HG03103 (cell line): ENCODE measurements at regions not wholly inside any gene's neighbourhood (a gene's known extent, or its start where the extent isn't known, plus 50 kb on each side); places are given as distances from the start of the nearest gene placed in this dataset.
"Not testable (repeated sequence)": the region's sequence is repeated elsewhere in the genome, so short reads cannot be mapped to it uniquely, and the experiment has no call there.

Experiments used
- ATAC-seq: cut with Tn5 transposase; IDR thresholded peaks from one replicate; pipeline ENCODE4 v1.9.1; 2021; ENCODE audit warnings: low read depth; ENCODE audit not compliant: unreplicated experiment

- no peak for ATAC-seq
Measured at GRCh38 chr6:155765275-155766194, 309.9 kb upstream of the NOX3 start.

GRCh38 chr6:155762649-155763048, 307.0 kb upstream of the NOX3 start:
- ATAC-seq, result no peak

GRCh38 chr6:155755452-155755851, 299.8 kb upstream of the NOX3 start:
- ATAC-seq, result no peak

GRCh38 chr6:155748778-155749177, 293.1 kb upstream of the NOX3 start:
- ATAC-seq, result not testable (repeated sequence)

GRCh38 chr6:155747491-155747890, 291.9 kb upstream of the NOX3 start:
- ATAC-seq, result no peak

- ATAC-seq, result no peak
Measured at GRCh38 chr6:155740781-155741399, 285.3 kb upstream of the NOX3 start.

- ATAC-seq, result no peak
Measured at GRCh38 chr6:155738602-155739105, 283.0 kb upstream of the NOX3 start.

- ATAC-seq, result no peak
Measured at GRCh38 chr6:155717374-155717773, 261.7 kb upstream of the NOX3 start.

- no peak for ATAC-seq
Measured at GRCh38 chr6:155710704-155711103, 255.1 kb upstream of the NOX3 start.

GRCh38 chr6:155709262-155709661, 253.6 kb upstream of the NOX3 start:
- no peak for ATAC-seq

GRCh38 chr6:155708100-155708499, 252.5 kb upstream of the NOX3 start:
- no peak for ATAC-seq

GRCh38 chr6:155706806-155707205, 251.2 kb upstream of the NOX3 start:
- no peak for ATAC-seq

GRCh38 chr6:155706341-155706740, 250.7 kb upstream of the NOX3 start:
- ATAC-seq, result no peak

GRCh38 chr6:155701342-155701741, 245.7 kb upstream of the NOX3 start:
- no peak for ATAC-seq

GRCh38 chr6:155695495-155695894, 239.9 kb upstream of the NOX3 start:
- ATAC-seq, result no peak

- ATAC-seq, result no peak
Measured at GRCh38 chr6:155694419-155694790, 238.8 kb upstream of the NOX3 start.

- ATAC-seq, result no peak
Measured at GRCh38 chr6:155693573-155694418, 238.2 kb upstream of the NOX3 start.

- ATAC-seq, result no peak
Measured at GRCh38 chr6:155690820-155691219, 235.2 kb upstream of the NOX3 start.

GRCh38 chr6:155687645-155688044, 232.0 kb upstream of the NOX3 start:
- no peak for ATAC-seq

GRCh38 chr6:155684416-155685196, 229.0 kb upstream of the NOX3 start:
- ATAC-seq, result no peak
